ENCODE measurements at regions not wholly inside any gene's neighbourhood (a gene's known extent, or its start where the extent isn't known, plus 50 kb on each side); places are given as distances from the start of the nearest gene placed in this dataset.

- TF ChIP-seq CTCF (IDR thresholded peaks at IDR 0.05) = no peak
- TF ChIP-seq POLR2A (IDR thresholded peaks at IDR 0.05) = no peak
Observed at GRCh38 chr5:138645778-138646575, 70.8 kb upstream of the HSPA9 start.
